Right lobe of liver (tissue), 4 donors: ENCODE measurements at regions not wholly inside any gene's neighbourhood (a gene's known extent, or its start where the extent isn't known, plus 50 kb on each side); places are given as distances from the start of the nearest gene placed in this dataset.

Experiments
- CTCF ChIP-seq, 4 donors: fragments of 200-600 bp in 3 of 4; fragments of 450-650 bp in 1 of 4; IDR thresholded peaks; one replicate each; pipeline versions ENCODE4 v1.5.1 to v1.8.0; 2016 to 2022; ENCODE audit warnings: antibody characterized with exemption in 4 of 4, mild to moderate bottlenecking in 2 of 4
- POLR2A ChIP-seq: fragments of 450-650 bp; IDR thresholded peaks from one replicate; pipeline ENCODE4 v1.6.1; 2017; ENCODE audit warnings: antibody characterized with exemption, mild to moderate bottlenecking
- donor health status: DM: no; HTN: no; CAD: no.
- donor health status: DM: no; HTN: no; CAD: no.
- donor health status: DM: no; HTN: yes; CAD: no.

- TF ChIP-seq CTCF (IDR thresholded peaks at IDR 0.05) (no peak), POLR2A (no peak)
These were observed 185.9 kb upstream of the FOXA2 start for GRCh38 chr20:22770241-22770800.
